ENCODE measurements at regions not wholly inside any gene's neighbourhood (a gene's known extent, or its start where the extent isn't known, plus 50 kb on each side); places are given as distances from the start of the nearest gene placed in this dataset.

DNA sequence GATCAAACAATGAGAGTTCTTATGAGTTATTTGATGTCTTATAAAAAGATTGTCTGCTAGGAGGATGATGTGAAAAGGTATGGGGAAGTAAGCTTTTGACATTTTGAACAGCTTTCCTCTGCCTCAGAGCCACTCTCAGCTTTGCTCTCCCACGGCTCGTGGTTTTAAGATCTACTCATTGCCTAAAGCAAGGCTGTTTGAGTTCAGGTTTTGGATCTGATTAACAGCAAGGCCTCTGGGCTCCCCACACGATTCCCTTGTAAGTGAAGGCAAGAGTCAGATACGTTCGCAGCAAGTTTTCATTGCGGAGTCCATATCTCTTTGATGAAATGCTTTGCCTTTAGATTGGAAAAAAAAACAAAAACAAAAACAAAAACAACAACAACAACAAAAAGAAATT is 515.0 kb upstream of the SALL1 start:
- no peak for DNase-seq (ENCODE audit: low read depth in 1 of 2, low spot score in 1 of 2)
- H3K27ac ChIP-seq (replicated peaks) = no peak overlapping the region

DNA sequence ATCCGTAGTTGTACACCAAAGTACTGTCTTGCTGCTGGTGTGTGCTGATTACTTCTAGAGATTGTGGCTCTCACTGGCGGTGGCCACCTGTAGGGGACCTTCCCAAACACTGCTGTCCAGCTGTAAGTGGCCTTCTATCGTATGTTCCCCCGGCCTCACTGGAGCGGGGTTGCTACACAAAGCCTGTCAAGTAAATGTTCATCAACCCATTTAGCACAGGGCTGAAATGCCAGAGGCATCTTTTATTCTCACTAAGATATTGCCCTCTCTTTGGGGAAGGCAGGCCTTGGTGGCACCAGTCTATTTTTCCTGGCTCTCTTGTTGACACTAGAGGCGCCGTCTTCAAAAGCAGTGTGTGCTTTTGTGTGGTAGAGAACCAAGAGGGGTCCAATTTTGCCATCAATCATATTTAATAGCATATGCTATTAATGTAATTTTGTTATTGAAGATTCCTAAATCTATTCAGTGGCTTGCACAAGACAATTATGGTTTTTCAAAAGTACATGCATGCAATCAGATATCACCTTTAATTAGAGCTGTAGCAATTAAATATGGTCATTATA is 514.4 kb upstream of the SALL1 start:
- H3K4me3 ChIP-seq (replicated peaks; ENCODE audit: insufficient read depth, low read length) = no peak overlapping the region
- H3K27ac ChIP-seq (replicated peaks) = no peak overlapping the region
- no peaks in the 10 kb centered on the region for H3K27me3 ChIP-seq (ENCODE audit: insufficient read depth, poor library complexity, severe bottlenecking)
- TF ChIP-seq GABPA (IDR thresholded peaks at IDR 0.05; ENCODE audit: low read depth) (no peak), REST (IDR thresholded peaks at IDR 0.05; ENCODE audit: insufficient replicate concordance, low read depth) (no peak), SPI1 (IDR thresholded peaks at IDR 0.05; ENCODE audit: borderline replicate concordance, low read depth) (no peak), POLR2AphosphoS5 (IDR thresholded peaks at IDR 0.05; ENCODE audit: low read depth) (no peak)
- TF ChIP-seq, protein P1, sequence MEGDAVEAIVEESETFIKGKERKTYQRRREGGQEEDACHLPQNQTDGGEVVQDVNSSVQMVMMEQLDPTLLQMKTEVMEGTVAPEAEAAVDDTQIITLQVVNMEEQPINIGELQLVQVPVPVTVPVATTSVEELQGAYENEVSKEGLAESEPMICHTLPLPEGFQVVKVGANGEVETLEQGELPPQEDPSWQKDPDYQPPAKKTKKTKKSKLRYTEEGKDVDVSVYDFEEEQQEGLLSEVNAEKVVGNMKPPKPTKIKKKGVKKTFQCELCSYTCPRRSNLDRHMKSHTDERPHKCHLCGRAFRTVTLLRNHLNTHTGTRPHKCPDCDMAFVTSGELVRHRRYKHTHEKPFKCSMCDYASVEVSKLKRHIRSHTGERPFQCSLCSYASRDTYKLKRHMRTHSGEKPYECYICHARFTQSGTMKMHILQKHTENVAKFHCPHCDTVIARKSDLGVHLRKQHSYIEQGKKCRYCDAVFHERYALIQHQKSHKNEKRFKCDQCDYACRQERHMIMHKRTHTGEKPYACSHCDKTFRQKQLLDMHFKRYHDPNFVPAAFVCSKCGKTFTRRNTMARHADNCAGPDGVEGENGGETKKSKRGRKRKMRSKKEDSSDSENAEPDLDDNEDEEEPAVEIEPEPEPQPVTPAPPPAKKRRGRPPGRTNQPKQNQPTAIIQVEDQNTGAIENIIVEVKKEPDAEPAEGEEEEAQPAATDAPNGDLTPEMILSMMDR (IDR thresholded peaks at IDR 0.05; ENCODE audit: insufficient read depth, low read length) = no peak
- DNase-seq (ENCODE audit: low read depth in 1 of 2, low spot score in 1 of 2) = no peak

More for the DNA sequence above, 515.0 kb upstream of the SALL1 start:
- Histone ChIP-seq H3K27me3 (ENCODE audit: insufficient read depth, poor library complexity, severe bottlenecking) (no peaks in the 10 kb centered on the region), H3K4me3 (replicated peaks; ENCODE audit: insufficient read depth, low read length) (no peak overlapping the region)
- TF ChIP-seq, protein P1 (IDR thresholded peaks at IDR 0.05; ENCODE audit: insufficient read depth, low read length) = no peak

GRCh38 chr16:51658531-51658930 is 507.5 kb upstream of the SALL1 start:
- Histone ChIP-seq H3K27me3 (ENCODE audit: insufficient read depth, poor library complexity, severe bottlenecking) (no peaks in the 10 kb centered on the region), H3K4me3 (replicated peaks; ENCODE audit: insufficient read depth, low read length) (no peak overlapping the region), H3K27ac (replicated peaks) (no peak overlapping the region)
- DNase-seq (ENCODE audit: low read depth in 1 of 2, low spot score in 1 of 2) = no peak
- TF ChIP-seq GABPA (IDR thresholded peaks at IDR 0.05; ENCODE audit: low read depth) (no peak), POLR2AphosphoS5 (IDR thresholded peaks at IDR 0.05; ENCODE audit: low read depth) (no peak)
- TF ChIP-seq, protein P1 (IDR thresholded peaks at IDR 0.05; ENCODE audit: insufficient read depth, low read length) = no peak

GRCh38 chr16:51657848-51658247 is 506.8 kb upstream of the SALL1 start:
- TF ChIP-seq, protein P1 (IDR thresholded peaks at IDR 0.05; ENCODE audit: insufficient read depth, low read length) = no peak
- TF ChIP-seq POLR2AphosphoS5 (IDR thresholded peaks at IDR 0.05; ENCODE audit: low read depth) (no peak), SPI1 (IDR thresholded peaks at IDR 0.05; ENCODE audit: borderline replicate concordance, low read depth) (no peak), GABPA (IDR thresholded peaks at IDR 0.05; ENCODE audit: low read depth) (no peak), REST (IDR thresholded peaks at IDR 0.05; ENCODE audit: insufficient replicate concordance, low read depth) (no peak)
- no peak overlapping the region for H3K4me3 ChIP-seq (replicated peaks; ENCODE audit: insufficient read depth, low read length)

More at GRCh38 chr16:51657848-51658247, 506.8 kb upstream of the SALL1 start:
- Histone ChIP-seq H3K27ac (replicated peaks) (no peak overlapping the region), H3K27me3 (ENCODE audit: insufficient read depth, poor library complexity, severe bottlenecking) (no peaks in the 10 kb centered on the region)
- no peak for DNase-seq (ENCODE audit: low read depth in 1 of 2, low spot score in 1 of 2)

All from HL-60 (cell line).